ENCODE measurements at regions not wholly inside any gene's neighbourhood (a gene's known extent, or its start where the extent isn't known, plus 50 kb on each side); places are given as distances from the start of the nearest gene placed in this dataset.

DNA sequence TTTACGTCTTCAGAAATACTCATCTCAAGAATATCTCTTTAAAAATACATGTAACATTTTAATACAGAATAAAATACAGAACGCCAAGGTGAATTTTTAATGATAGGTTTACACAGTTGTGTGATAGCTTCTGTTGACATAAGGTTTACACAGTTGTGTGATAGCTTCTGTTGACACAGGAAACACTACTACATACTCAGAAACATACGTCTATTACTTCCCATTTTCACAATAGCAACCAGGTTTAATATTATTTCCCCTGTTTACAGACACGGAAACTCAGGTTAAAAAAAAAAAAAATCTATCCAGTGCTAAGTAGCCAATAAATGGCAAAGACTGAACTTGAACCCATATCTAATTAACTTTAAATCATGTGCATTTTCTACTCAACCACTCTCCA, 571.2 kb downstream of the LIG4 start:
- TF ChIP-seq EZH2 (IDR thresholded peaks at IDR 0.05; ENCODE audit: borderline replicate concordance, low read depth, low read length, poor library complexity, severe bottlenecking) (no peak), CTCF (conservative IDR thresholded peaks at IDR 0.05; ENCODE audit: low read depth, low read length) (no peak)

Measured in A673 (cell line).